Stomach (tissue), 8 donors: ENCODE measurements at regions not wholly inside any gene's neighbourhood (a gene's known extent, or its start where the extent isn't known, plus 50 kb on each side); places are given as distances from the start of the nearest gene placed in this dataset.

Source experiments
- DNase-seq, 2 donors: peaks; one replicate each; pipeline versions ENCODE4 v3.0.0 to v3.0.0-alpha.2; 2013 to 2019
- H3K27ac ChIP-seq, 5 donors: fragments of 200-600 bp in 4 of 5; sonication (generic) in 4 of 5; one replicate each; pipeline ENCODE4 v1.5.1; 2013 to 2019; ENCODE audit warnings: mild to moderate bottlenecking in 1 of 5, moderate library complexity in 1 of 5
- H3K27me3 ChIP-seq, 3 donors: fragments of 200-600 bp; sonication (generic); one replicate each; pipeline ENCODE4 v1.5.1; 2017 to 2019; ENCODE audit warnings: mixed run types in 1 of 3
- H3K36me3 ChIP-seq, 4 donors: fragments of 200-600 bp; sonication (generic); 1 replicate in 3 of 4; 2 replicates in 1 of 4; pipeline ENCODE4 v1.5.1; 2016 to 2019
- H3K4me1 ChIP-seq, 4 donors: fragments of 200-600 bp; sonication (generic); one replicate each; pipeline ENCODE4 v1.5.1; 2016 to 2019
- H3K4me3 ChIP-seq, 4 donors: fragments of 200-600 bp; sonication (generic) in 3 of 4; one replicate each; pipeline ENCODE4 v1.5.1; 2016 to 2019; ENCODE audit warnings: mild to moderate bottlenecking in 1 of 4
- H3K9me3 ChIP-seq, 4 donors: fragments of 200-600 bp; sonication (generic); one replicate each; pipeline ENCODE4 v1.5.1; 2016 to 2019
- EP300 ChIP-seq: sonication (generic); formaldehyde crosslinking; IDR thresholded peaks from one replicate; pipeline ENCODE4 v1.6.1; 2017; ENCODE audit warnings: antibody characterized with exemption
- POLR2A ChIP-seq, 4 donors: fragments of 450-650 bp; IDR thresholded peaks; one replicate each; pipeline ENCODE4 v1.6.1; 2016; ENCODE audit warnings: antibody characterized with exemption in 4 of 4, control low read depth in 2 of 4, mild to moderate bottlenecking in 1 of 4, moderate library complexity in 1 of 4
- POLR2AphosphoS5 ChIP-seq, 3 donors: sonication (generic); formaldehyde crosslinking; IDR thresholded peaks; one replicate each; pipeline ENCODE4 v1.6.1; 2016; ENCODE audit warnings: antibody characterized with exemption in 3 of 3
- WGBS, 5 donors: extraction: QIAGEN DNeasy Blood & Tissue Kit in 3 of 5; methylation state at CpG; one replicate each; pipeline versions ENCODE4 v1.1.5 to v1.1.7; 2013 to 2018; 5-methylcytosine and 5-hydroxymethylcytosine counted together
- intact Hi-C: fragments of 100-400 bp; cut with DNase I; formaldehyde crosslinking; loops from one replicate; pipeline ENCODE4 v1.15.1; 2023; ENCODE audit warnings: low total_unique reads
- TF ChIP-seq, protein P1 (sequence below), 7 experiments: fragments of 450-650 bp in 4 of 7; fragments of 200-600 bp in 3 of 7; sonication (generic) in 3 of 7; IDR thresholded peaks; one replicate each; pipeline ENCODE4 v1.5.1; 2016 to 2019; ENCODE audit warnings: antibody characterized with exemption in 7 of 7, control low read depth in 2 of 7, mild to moderate bottlenecking in 1 of 7
- donor health status: healthy with polysubstance abuse.
- donor health status: Bipolar disorder and iron deficiency.
- donor health status: healthy.

DNA sequence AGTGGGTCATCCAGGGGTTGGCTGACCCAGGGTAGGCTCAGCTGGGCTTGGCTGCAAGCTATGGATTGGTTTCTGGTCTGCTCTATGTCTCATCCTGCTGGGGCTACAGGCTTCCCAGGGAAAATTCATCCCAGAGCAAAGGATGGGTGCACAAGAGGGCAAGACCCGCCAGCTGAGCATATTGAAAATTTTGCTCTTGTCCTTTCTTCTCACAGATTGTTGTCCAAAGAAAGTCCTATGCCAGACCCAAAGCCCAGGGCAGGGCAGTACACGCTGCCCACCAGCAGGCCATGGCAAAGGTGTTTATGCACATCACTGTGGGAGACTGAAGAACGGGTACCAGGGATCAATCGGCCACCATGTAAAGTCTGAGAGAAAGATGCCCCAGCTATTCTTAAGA lies 95.3 kb upstream of the PARP11 start:
- intact Hi-C loops: no loop called here
- Histone ChIP-seq H3K27me3 (peaks cover 0 to 31% (median 0%) of the 10 kb centered on the region in 3 donors), H3K27ac (no peak overlapping the region), H3K36me3 (no peaks in the 10 kb centered on the region), H3K4me3 (no peak overlapping the region), H3K9me3 (no peaks in the 10 kb centered on the region), H3K4me1 (no peaks in the 10 kb centered on the region)
- 82 to 92% (median 90%) methylated on average over 4 of the region's 4 CpGs for whole genome bisulfite sequencing, 5 donors
- no peak for DNase-seq
- TF ChIP-seq, protein P1, sequence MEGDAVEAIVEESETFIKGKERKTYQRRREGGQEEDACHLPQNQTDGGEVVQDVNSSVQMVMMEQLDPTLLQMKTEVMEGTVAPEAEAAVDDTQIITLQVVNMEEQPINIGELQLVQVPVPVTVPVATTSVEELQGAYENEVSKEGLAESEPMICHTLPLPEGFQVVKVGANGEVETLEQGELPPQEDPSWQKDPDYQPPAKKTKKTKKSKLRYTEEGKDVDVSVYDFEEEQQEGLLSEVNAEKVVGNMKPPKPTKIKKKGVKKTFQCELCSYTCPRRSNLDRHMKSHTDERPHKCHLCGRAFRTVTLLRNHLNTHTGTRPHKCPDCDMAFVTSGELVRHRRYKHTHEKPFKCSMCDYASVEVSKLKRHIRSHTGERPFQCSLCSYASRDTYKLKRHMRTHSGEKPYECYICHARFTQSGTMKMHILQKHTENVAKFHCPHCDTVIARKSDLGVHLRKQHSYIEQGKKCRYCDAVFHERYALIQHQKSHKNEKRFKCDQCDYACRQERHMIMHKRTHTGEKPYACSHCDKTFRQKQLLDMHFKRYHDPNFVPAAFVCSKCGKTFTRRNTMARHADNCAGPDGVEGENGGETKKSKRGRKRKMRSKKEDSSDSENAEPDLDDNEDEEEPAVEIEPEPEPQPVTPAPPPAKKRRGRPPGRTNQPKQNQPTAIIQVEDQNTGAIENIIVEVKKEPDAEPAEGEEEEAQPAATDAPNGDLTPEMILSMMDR (IDR thresholded peaks at IDR 0.05): no peak
- TF ChIP-seq EP300: no peak
- TF ChIP-seq POLR2AphosphoS5 (IDR thresholded peaks at IDR 0.05): no peak
- TF ChIP-seq POLR2A (IDR thresholded peaks at IDR 0.05): no peak

DNA sequence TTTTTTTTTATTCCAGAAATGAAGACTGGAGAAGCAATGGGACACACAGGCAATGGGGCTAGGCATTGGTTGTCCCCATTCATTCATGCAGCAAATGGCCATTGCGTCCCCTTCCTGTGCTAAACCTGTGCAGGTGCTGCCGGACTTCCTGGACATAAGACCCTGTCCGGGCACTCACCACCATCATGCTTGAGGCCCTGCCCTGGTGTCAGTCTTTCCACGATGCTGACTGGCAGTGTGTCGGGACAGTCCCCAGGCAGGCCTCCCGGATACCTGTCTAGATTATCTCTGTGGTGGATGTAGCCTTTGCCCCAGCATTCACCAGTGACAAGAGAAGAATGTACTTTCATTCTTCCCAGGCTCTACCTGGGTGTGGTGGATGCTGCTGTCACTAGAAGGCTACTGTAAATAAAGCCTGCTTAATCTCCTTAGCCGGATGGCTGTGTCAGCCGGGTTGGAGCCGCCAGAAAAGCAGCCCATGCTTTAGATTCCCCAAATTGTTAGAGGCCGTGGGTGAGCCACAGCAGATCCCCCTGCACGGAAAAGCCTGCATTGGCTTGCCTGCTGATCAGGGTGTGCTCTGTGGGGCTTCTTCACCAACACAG lies 94.5 kb upstream of the PARP11 start:
- DNase-seq: peak in 1 of 2 donors; percentile 28
- Histone ChIP-seq H3K4me3 (no peak overlapping the region), H3K4me1 (no peaks in the 10 kb centered on the region), H3K9me3 (no peaks in the 10 kb centered on the region), H3K36me3 (no peaks in the 10 kb centered on the region), H3K27ac (no peak overlapping the region), H3K27me3 (peaks cover 0 to 31% (median 0%) of the 10 kb centered on the region in 3 donors)
- 32 to 37% (median 37%) methylated on average over 6 to 11 of the region's 11 CpGs for WGBS, 5 donors
- intact Hi-C loops: no loop called here
- TF ChIP-seq POLR2A (IDR thresholded peaks at IDR 0.05) (no peak), EP300 (no peak), POLR2AphosphoS5 (IDR thresholded peaks at IDR 0.05) (no peak)
- TF ChIP-seq, protein P1 (IDR thresholded peaks at IDR 0.05): no peak

DNA sequence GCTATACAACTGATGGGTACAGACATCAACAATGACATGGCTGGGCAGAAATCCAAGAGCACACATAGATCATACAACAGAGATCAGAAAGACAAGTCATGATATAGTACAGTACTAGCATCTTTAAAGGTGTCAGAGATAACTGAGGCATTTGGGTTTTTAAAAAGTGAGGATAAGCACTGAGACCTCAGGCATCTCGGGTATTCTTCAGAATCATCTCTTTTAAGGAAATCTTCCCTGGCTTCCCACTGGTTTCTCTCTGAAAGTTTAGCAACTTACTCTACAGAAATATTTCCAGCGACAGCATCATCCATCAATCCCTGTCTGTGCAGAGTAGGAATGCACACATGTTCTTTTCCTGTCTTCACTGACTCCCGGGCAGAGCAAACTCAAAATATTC lies 93.2 kb upstream of the PARP11 start:
- no peak overlapping the region for H3K4me3 ChIP-seq
- DNase-seq: no peak
- TF ChIP-seq POLR2A (IDR thresholded peaks at IDR 0.05) (no peak), POLR2AphosphoS5 (IDR thresholded peaks at IDR 0.05) (no peak), EP300 (no peak)
- TF ChIP-seq, protein P1 (IDR thresholded peaks at IDR 0.05): no peak
- intact Hi-C loops: no loop called here
- WGBS, 5 donors: 64 to 79% (median 74%) methylated on average over 3 of the region's 3 CpGs
- no peak overlapping the region for H3K27ac ChIP-seq
- H3K27me3 ChIP-seq: peaks cover 0 to 26% (median 0%) of the 10 kb centered on the region in 3 donors
- H3K9me3 ChIP-seq: no peaks in the 10 kb centered on the region
- no peaks in the 10 kb centered on the region for H3K4me1 ChIP-seq
- H3K36me3 ChIP-seq: no peaks in the 10 kb centered on the region

DNA sequence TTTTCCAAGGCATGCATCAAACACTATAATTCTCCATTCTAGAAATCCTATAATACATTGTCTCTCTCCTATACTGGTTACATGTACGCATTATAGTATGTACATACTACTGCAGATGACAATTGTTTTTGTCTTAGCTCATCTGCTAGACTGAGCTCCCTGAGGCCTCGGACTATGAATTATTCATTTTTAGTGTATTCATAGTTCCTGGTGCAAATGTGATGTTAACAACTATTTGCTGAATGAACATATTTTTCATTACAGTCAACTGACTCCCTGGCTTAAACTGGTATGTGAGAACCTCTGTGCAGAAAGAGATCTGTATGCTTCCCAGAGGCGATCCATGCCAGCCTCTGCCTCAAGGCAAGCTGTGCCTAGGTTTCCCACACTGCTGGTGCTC lies 91.8 kb upstream of the PARP11 start:
- TF ChIP-seq POLR2A (IDR thresholded peaks at IDR 0.05): no peak
- no peak for TF ChIP-seq POLR2AphosphoS5 (IDR thresholded peaks at IDR 0.05)
- TF ChIP-seq EP300: no peak
- TF ChIP-seq, protein P1 (IDR thresholded peaks at IDR 0.05): no peak
- DNase-seq: no peak
- intact Hi-C loops: no loop called here

More for the DNA sequence above, 91.8 kb upstream of the PARP11 start:
- no peak overlapping the region for H3K4me3 ChIP-seq
- no peak overlapping the region for H3K27ac ChIP-seq
- H3K36me3 ChIP-seq: no peaks in the 10 kb centered on the region
- H3K4me1 ChIP-seq: no peaks in the 10 kb centered on the region
- no peaks in the 10 kb centered on the region for H3K9me3 ChIP-seq
- WGBS, 5 donors: 76 to 95% (median 84%) methylated on average over 3 of the region's 3 CpGs
- H3K27me3 ChIP-seq: peaks cover 0 to 26% (median 0%) of the 10 kb centered on the region in 3 donors
